GM23338 (cell line): ENCODE measurements at regions not wholly inside any gene's neighbourhood (a gene's known extent, or its start where the extent isn't known, plus 50 kb on each side); places are given as distances from the start of the nearest gene placed in this dataset.

ENCODE experiments used
- CTCF ChIP-seq, 2 experiments: fragments of 200-600 bp in 1 of 2; sonication (generic) in 1 of 2; conservative IDR thresholded peaks; 2 replicates each; pipeline versions ENCODE4 v1.5.1 to v1.6.1; 2016 to 2017; ENCODE audit warnings: antibody characterized with exemption in 2 of 2, low read depth in 2 of 2, mild to moderate bottlenecking in 2 of 2, moderate library complexity in 1 of 2
- EZH2 ChIP-seq: fragments of 200-600 bp; sonication (generic); IDR thresholded peaks from one replicate; pipeline ENCODE4 v1.8.0; 2017; ENCODE audit warnings: antibody characterized with exemption, mild to moderate bottlenecking, low read depth; ENCODE audit not compliant: unreplicated experiment
- EZH2phosphoT487 ChIP-seq: fragments of 200-600 bp; sonication (generic); IDR thresholded peaks from one replicate; pipeline ENCODE4 v1.8.1; 2018; ENCODE audit warnings: antibody characterized with exemption; ENCODE audit not compliant: unreplicated experiment
- POLR2AphosphoS5 ChIP-seq: IDR thresholded peaks from 2 replicates; pipeline ENCODE4 v1.6.1; 2016; ENCODE audit warnings: antibody characterized with exemption, low read depth
- ZNF462 ChIP-seq: fragments of 250-450 bp; sonication (Bioruptor Pico); IDR thresholded peaks from 2 replicates; pipeline ENCODE4 v1.5.0; 2020; ENCODE audit warnings: mild to moderate bottlenecking, moderate library complexity

- no peak for TF ChIP-seq POLR2AphosphoS5
- no peak for TF ChIP-seq EZH2
- no peak for TF ChIP-seq CTCF (conservative IDR thresholded peaks at IDR 0.05; ENCODE audit: low read depth in 2 of 2)
- TF ChIP-seq EZH2phosphoT487: no peak
- TF ChIP-seq ZNF462 (CRISPR knock-in tag): no peak
Measured at GRCh38 chr3:189013224-189013888, 158.4 kb upstream of the TPRG1 start.
